ENCODE measurements at regions not wholly inside any gene's neighbourhood (a gene's known extent, or its start where the extent isn't known, plus 50 kb on each side); places are given as distances from the start of the nearest gene placed in this dataset.

DNA sequence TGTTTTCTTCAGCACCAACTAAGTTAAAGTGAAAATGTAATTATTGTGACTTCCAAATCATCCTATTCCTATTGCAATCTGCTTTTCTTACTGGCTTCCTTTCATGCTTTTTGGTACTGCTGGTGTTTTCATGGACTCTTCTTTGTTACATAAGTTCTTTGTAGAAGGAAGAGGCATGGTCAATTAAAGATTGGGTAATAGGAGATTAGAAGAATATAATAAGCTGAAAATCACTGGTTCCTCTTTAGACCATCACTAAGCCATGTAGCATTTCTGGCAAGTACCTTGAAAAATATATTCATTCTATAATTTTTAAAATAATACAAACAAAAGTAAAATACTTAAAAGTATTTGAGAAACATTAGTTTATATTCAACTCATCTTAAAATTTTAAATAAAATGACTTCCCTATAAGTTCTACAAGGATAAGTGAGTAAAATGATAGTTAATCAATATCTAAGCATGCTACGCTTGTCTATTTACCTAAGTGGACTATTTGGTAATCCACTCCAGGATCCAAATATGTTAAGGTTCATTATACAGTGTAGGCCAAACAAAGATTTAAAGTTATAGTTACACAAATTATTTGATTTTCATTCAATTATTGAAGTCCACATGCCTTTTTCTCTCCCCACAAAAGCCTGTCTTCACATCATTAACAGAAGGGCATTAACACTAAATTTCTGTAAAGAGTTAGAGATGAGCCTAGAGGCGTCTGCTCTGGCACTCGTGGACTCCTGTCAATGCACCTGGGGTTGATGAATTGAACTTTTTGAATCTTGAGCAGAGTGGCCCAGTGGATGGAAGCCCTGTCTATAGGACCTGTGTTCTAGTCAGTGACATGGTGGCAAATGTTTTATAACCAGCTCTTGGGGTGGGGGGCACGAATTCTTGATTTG, 408.1 kb downstream of the INHBA start:
- TF ChIP-seq, protein P1, sequence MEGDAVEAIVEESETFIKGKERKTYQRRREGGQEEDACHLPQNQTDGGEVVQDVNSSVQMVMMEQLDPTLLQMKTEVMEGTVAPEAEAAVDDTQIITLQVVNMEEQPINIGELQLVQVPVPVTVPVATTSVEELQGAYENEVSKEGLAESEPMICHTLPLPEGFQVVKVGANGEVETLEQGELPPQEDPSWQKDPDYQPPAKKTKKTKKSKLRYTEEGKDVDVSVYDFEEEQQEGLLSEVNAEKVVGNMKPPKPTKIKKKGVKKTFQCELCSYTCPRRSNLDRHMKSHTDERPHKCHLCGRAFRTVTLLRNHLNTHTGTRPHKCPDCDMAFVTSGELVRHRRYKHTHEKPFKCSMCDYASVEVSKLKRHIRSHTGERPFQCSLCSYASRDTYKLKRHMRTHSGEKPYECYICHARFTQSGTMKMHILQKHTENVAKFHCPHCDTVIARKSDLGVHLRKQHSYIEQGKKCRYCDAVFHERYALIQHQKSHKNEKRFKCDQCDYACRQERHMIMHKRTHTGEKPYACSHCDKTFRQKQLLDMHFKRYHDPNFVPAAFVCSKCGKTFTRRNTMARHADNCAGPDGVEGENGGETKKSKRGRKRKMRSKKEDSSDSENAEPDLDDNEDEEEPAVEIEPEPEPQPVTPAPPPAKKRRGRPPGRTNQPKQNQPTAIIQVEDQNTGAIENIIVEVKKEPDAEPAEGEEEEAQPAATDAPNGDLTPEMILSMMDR (IDR thresholded peaks at IDR 0.05), result no peak
- TF ChIP-seq POLR2A (IDR thresholded peaks at IDR 0.05), result no peak

Data from right lobe of liver (tissue), 4 donors.